WTC11 (cell line): ENCODE measurements at regions not wholly inside any gene's neighbourhood (a gene's known extent, or its start where the extent isn't known, plus 50 kb on each side); places are given as distances from the start of the nearest gene placed in this dataset.

Experiments used
- ATAC-seq: fragments of 200-7000 bp; cut with Tn5 transposase; 2 replicates; pipeline ENCODE4 v1.10.0; 2021; ENCODE audit warnings: mild to moderate bottlenecking, moderate library complexity
- CTCF ChIA-PET: fragments of 300-600 bp; sonication (Branson Sonifier 250); formaldehyde crosslinking; loops from one replicate; lab custom pipeline; 2021; ENCODE audit warnings: antibody characterized with exemption; lab: Charles Lee
- POLR2A ChIA-PET: fragments of 350-600 bp; sonication (Branson Sonifier 250); formaldehyde crosslinking; loops from one replicate; lab custom pipeline; 2021; ENCODE audit warnings: antibody characterized with exemption; lab: Charles Lee
- DNase-seq: peaks from one replicate; pipeline ENCODE4 v3.0.0; 2021; ENCODE audit warnings: low spot score
- H3K27ac Mint-ChIP-seq: 2 replicates; pipeline ENCODE4 v1.8.0; 2021; ENCODE audit warnings: mixed read lengths
- H3K27me3 Mint-ChIP-seq: 2 replicates; pipeline ENCODE4 v1.8.0; 2021; ENCODE audit warnings: low read depth, mild to moderate bottlenecking, moderate library complexity, mixed read lengths
- H3K36me3 Mint-ChIP-seq: 2 replicates; pipeline ENCODE4 v1.8.0; 2021; ENCODE audit warnings: mixed read lengths
- H3K4me1 Mint-ChIP-seq: 2 replicates; pipeline ENCODE4 v1.8.0; 2022; ENCODE audit warnings: mixed read lengths
- H3K4me3 Mint-ChIP-seq: 2 replicates; pipeline ENCODE4 v1.8.0; 2021; ENCODE audit warnings: mild to moderate bottlenecking, moderate library complexity, mixed read lengths
- H3K9me3 Mint-ChIP-seq: 2 replicates; pipeline ENCODE4 v1.8.0; 2021; ENCODE audit warnings: mixed read lengths
- AFF4 ChIP-seq: sonication (generic); formaldehyde crosslinking; IDR thresholded peaks from 2 replicates; pipeline ENCODE4 v1.8.1; 2023; ENCODE audit warnings: mild to moderate bottlenecking, missing genetic modification reagents, borderline replicate concordance
- ATF3 ChIP-seq: sonication (generic); formaldehyde crosslinking; conservative IDR thresholded peaks from 2 replicates; pipeline ENCODE4 v1.8.1; 2022; ENCODE audit warnings: mild to moderate bottlenecking, missing genetic modification reagents
- E2F5 ChIP-seq: sonication (generic); formaldehyde crosslinking; IDR thresholded peaks from 2 replicates; pipeline ENCODE4 v1.8.1; 2022; ENCODE audit warnings: mild to moderate bottlenecking, moderate library complexity, missing genetic modification reagents
- ELF4 ChIP-seq: sonication (generic); formaldehyde crosslinking; IDR thresholded peaks from 2 replicates; pipeline ENCODE4 v1.8.1; 2022; ENCODE audit warnings: low read depth, mild to moderate bottlenecking, moderate library complexity, missing genetic modification reagents
- EMX1 ChIP-seq: fragments of 250-450 bp; sonication (Bioruptor Pico); IDR thresholded peaks from 2 replicates; pipeline ENCODE4 v1.8.0; 2021; ENCODE audit warnings: mild to moderate bottlenecking
- ESRRA ChIP-seq: sonication (generic); formaldehyde crosslinking; IDR thresholded peaks from 2 replicates; pipeline ENCODE4 v1.8.1; 2022; ENCODE audit warnings: mild to moderate bottlenecking, missing genetic modification reagents, borderline replicate concordance
- FOXJ3 ChIP-seq: sonication (generic); formaldehyde crosslinking; IDR thresholded peaks from 2 replicates; pipeline ENCODE4 v1.9.0; 2021; ENCODE audit warnings: missing genetic modification reagents, mild to moderate bottlenecking, borderline replicate concordance
- HMGXB4 ChIP-seq: sonication (generic); formaldehyde crosslinking; IDR thresholded peaks from 2 replicates; pipeline ENCODE4 v1.8.1; 2023; ENCODE audit warnings: mild to moderate bottlenecking, moderate library complexity, missing genetic modification reagents
- IRF1 ChIP-seq: sonication (generic); formaldehyde crosslinking; IDR thresholded peaks from 2 replicates; pipeline ENCODE4 v1.8.0; 2023; ENCODE audit warnings: missing genetic modification reagents
- JUN ChIP-seq: sonication (generic); formaldehyde crosslinking; IDR thresholded peaks from 2 replicates; pipeline ENCODE4 v1.8.0; 2023; ENCODE audit warnings: mild to moderate bottlenecking, missing genetic modification reagents
- MYBL2 ChIP-seq: sonication (generic); formaldehyde crosslinking; IDR thresholded peaks from 2 replicates; pipeline ENCODE4 v1.8.1; 2023; ENCODE audit warnings: mild to moderate bottlenecking, moderate library complexity, missing genetic modification reagents
- NR1H2 ChIP-seq: sonication (generic); formaldehyde crosslinking; IDR thresholded peaks from 2 replicates; pipeline ENCODE4 v1.9.0; 2021; ENCODE audit warnings: mild to moderate bottlenecking, moderate library complexity, missing genetic modification reagents
- NR2C2 ChIP-seq: sonication (generic); formaldehyde crosslinking; IDR thresholded peaks from 2 replicates; pipeline ENCODE4 v1.8.0; 2022; ENCODE audit warnings: mild to moderate bottlenecking, missing genetic modification reagents
- OVOL2 ChIP-seq: fragments of 250-450 bp; sonication (Bioruptor Pico); IDR thresholded peaks from 2 replicates; pipeline ENCODE4 v1.9.0; 2021; ENCODE audit warnings: mild to moderate bottlenecking, borderline replicate concordance
- TP53 ChIP-seq: sonication (generic); formaldehyde crosslinking; IDR thresholded peaks from 2 replicates; pipeline ENCODE4 v1.8.1; 2023; ENCODE audit warnings: mild to moderate bottlenecking, missing genetic modification reagents
- USF2 ChIP-seq: sonication (generic); formaldehyde crosslinking; IDR thresholded peaks from 2 replicates; pipeline ENCODE4 v1.8.1; 2023; ENCODE audit warnings: mild to moderate bottlenecking, missing genetic modification reagents, moderate library complexity
- ZBTB43 ChIP-seq: sonication (generic); formaldehyde crosslinking; IDR thresholded peaks from 2 replicates; pipeline ENCODE4 v1.8.1; 2023; ENCODE audit warnings: mild to moderate bottlenecking, missing genetic modification reagents
- ZMAT4 ChIP-seq: fragments of 250-450 bp; sonication (Bioruptor Pico); IDR thresholded peaks from 2 replicates; pipeline ENCODE4 v1.9.0; 2021; ENCODE audit warnings: mild to moderate bottlenecking
- ZNF263 ChIP-seq: sonication (generic); formaldehyde crosslinking; IDR thresholded peaks from 2 replicates; pipeline ENCODE4 v1.8.1; 2022; ENCODE audit warnings: low read depth, mild to moderate bottlenecking, moderate library complexity, missing genetic modification reagents
- ZNF281 ChIP-seq: sonication (generic); formaldehyde crosslinking; IDR thresholded peaks from 2 replicates; pipeline ENCODE4 v1.8.0; 2023; ENCODE audit warnings: mild to moderate bottlenecking, missing genetic modification reagents
- ZNF416 ChIP-seq: fragments of 250-450 bp; sonication (Bioruptor Pico); IDR thresholded peaks from 2 replicates; pipeline ENCODE4 v1.9.0; 2021; ENCODE audit warnings: mild to moderate bottlenecking, inconsistent platforms

- no peak for TF ChIP-seq ZBTB43 (CRISPR knock-in tag)
- no peak for TF ChIP-seq FOXJ3 (CRISPR knock-in tag)
- no peak for TF ChIP-seq ZNF416 (CRISPR knock-in tag)
- no peak for TF ChIP-seq USF2
- no peak for TF ChIP-seq EMX1 (CRISPR knock-in tag)
Observed at GRCh38 chr2:147442816-147443215, 402.0 kb upstream of the ACVR2A start (continued).

GRCh38 chr2:147441182-147441581, 403.6 kb upstream of the ACVR2A start:
- Mint-ChIP-seq H3K27ac (no peak overlapping the region), H3K9me3 (peaks cover 9% of the 10 kb centered on the region), H3K4me1 (no peaks in the 10 kb centered on the region), H3K27me3 (no peaks in the 10 kb centered on the region), H3K4me3 (no peak overlapping the region), H3K36me3 (peaks cover 4% of the 10 kb centered on the region)
- POLR2A ChIA-PET = no interaction called here
- TF ChIP-seq ATF3 (CRISPR knock-in tag) = no peak
- no peak for TF ChIP-seq NR2C2 (CRISPR knock-in tag)
- TF ChIP-seq ZNF281 (CRISPR knock-in tag) = no peak
- no peak for TF ChIP-seq NR1H2 (CRISPR knock-in tag)
- TF ChIP-seq ZMAT4 (CRISPR knock-in tag) = no peak
- TF ChIP-seq ZNF263 (CRISPR knock-in tag) = no peak
- no peak for TF ChIP-seq IRF1 (CRISPR knock-in tag)
- no peak for TF ChIP-seq MYBL2 (CRISPR knock-in tag)
- no peak for TF ChIP-seq E2F5 (CRISPR knock-in tag)
- no peak for TF ChIP-seq AFF4 (CRISPR knock-in tag)
- TF ChIP-seq OVOL2 = no peak
- no peak for TF ChIP-seq ESRRA (CRISPR knock-in tag)
- no peak for TF ChIP-seq TP53
- TF ChIP-seq JUN (CRISPR knock-in tag) = no peak
- TF ChIP-seq EMX1 (CRISPR knock-in tag) = no peak
- no peak for TF ChIP-seq HMGXB4 (CRISPR knock-in tag)
- no peak for TF ChIP-seq ELF4 (CRISPR knock-in tag)
- no peak for DNase-seq
- CTCF ChIA-PET = no interaction called here
- no peak for ATAC-seq
